GM03348 (cell line): ENCODE measurements at regions not wholly inside any gene's neighbourhood (a gene's known extent, or its start where the extent isn't known, plus 50 kb on each side); places are given as distances from the start of the nearest gene placed in this dataset.
"Not testable (repeated sequence)": the region's sequence is repeated elsewhere in the genome, so short reads cannot be mapped to it uniquely, and the experiment has no call there.

Experiments
- DNase-seq: peaks from one replicate; pipeline ENCODE4 v3.0.0; 2012; ENCODE audit warnings: low spot score

DNA sequence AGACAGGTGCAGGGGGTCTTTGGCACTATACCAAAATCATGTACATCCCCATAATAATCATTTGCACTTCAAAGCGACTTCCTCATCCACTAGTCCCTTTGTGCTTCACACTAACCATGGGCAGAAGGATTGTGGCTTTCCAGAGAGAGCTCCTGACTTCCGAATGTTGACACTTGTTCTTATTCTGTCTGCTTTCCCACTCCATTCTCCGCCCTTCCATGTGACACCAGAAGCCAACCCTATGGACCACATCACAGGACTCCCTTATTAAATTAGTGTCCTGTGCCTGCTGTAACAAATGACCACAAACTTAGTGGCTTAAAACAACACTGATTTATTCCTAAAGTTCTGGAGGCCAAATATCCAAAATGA is 91.6 kb downstream of the CMC2 start:
- DNase-seq: no peak

DNA sequence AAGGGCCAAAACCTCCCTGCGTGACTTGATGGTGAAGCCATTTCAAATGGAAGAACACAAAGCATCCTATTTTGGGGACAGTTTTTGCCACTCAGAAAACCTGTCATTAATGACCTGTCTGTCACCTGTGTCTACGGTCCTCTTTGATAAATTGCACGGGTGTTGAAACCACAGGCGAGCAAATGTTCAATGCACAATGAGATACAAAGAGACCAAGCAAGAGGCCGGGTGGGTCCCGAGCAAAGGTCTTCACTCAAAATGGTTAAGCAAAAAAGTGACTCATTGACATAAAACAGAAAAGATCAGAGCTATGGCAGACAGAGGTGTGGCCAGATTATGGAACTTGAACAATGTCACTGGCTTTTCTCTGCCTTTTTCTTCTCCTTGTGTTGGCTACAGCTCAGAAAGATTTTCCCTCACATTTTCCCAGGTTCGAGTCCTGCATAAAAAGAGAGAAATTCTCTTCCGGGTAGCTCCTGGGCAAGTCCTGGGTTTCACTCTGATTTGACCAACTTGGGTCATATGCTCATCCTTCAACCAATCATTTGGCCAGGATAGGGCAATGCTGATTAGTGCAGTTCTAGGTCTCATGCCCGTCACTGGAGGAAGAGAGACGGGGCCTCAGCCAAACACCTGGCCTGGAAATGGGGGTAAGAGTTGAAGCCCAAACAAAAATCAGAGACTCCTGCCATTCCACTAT is 92.2 kb downstream of the CMC2 start:
- no peak for DNase-seq

DNA sequence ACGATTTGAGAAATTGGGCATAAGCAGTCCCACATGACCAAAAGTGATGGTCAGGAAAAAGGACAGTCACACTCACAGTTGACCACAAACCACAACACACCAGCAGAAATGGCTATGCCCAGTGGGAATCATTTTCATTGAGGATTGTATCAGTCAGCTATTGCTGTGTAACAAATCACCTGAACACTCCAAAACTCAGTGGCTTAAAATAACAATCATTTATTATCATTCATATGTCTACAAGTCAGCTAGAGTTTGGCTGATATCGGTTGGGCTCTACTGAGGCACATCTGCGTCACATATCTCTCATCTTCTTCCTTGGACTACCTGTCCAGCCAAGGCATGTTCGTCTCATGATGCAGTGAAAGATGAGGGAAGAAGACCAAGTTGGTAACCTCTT is 93.3 kb downstream of the CMC2 start:
- DNase-seq: no peak

DNA sequence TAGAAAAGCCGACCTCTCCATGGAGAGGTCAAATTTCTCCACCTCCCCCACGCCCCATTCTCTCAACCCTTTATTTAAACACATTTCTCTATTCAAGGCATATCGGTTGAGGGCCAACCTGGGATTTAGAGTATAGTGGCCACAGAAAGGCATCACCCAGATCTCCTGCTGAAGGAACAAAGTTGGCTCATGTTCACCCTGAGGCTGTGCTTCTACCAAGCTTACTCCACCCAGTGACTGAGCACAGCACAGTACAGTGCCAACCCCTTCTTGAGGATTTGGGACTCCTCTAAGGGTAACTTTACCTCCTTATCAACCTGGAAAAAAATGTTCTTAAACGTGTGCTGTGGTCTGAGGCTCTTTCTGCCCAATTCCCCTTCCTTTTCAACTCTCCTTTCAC is 94.0 kb downstream of the CMC2 start:
- no peak for DNase-seq

DNA sequence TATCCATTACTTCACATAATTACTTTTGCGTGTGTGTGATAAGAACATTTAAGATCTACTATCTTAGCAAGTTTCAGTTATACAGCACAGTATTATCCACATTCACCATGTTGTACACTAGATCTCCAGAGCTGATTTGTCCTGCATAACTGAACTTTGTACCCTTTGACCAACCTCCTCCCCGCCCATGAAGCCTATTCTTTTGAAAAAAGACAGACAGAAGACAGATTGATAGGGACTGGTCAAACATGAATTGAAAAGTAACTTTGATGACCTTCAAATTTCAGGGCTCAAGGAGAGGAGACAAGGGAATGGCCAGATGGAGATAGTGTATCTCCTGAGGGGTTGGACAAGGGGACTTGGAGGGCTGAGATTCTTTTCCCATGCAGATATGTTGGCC is 96.3 kb downstream of the CMC2 start:
- no peak for DNase-seq

DNA sequence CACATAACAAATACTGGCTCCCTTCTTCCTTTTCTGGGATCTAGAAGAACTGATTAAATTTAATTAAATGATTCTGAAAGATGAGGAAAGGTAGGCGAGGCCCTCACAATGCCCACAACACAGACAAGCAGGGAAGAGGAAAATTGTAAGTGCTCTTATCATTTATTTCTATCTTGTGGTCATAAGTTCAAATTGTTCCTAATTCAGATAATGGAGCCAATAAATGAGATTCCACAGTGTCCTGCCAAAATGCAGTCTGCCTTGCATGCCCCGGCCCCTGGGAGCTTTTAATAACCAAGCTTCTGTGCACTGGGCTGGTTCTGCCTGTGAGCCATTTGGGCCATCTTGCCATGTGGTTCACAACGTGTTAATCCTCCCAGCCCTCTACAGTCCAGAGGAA is 97.0 kb downstream of the CMC2 start:
- no peak for DNase-seq

DNA sequence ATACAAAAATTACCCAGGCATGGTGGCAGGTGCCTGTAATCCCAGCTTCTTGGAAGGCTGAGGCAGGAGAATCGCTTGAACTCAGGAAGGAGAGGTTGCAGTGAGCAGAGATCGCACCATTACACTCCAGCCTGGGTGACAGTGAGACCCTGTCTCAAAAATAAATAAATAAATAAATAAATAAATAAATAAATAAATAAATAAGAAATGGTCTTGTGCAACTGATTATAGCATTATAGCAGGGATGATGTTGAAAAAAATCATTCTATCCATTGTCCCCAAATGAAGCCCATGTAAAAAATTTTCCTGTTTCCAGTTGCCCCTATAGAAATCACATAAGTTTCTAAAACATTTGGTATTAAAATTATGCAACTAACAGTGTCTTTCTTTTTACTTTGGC is 100.5 kb downstream of the CMC2 start:
- DNase-seq: not testable (repeated sequence)

DNA sequence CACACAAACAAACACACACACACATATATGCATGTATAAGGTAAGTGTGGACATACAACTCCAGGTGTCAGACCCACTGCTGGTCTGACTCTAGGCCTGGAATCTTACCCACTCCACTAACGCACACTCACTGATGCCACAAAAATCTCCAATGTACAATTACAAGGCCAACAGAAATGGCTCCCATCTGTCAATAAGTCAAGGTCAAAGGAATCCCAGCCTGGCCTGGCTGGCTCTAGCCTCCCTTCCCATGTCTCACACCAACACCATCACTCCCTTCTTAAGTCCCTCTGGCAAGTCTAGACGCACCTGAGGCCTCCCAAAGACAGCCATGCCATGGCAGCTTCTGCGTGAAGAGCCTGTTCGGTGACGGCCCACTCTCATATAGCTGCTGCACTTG is 99.2 kb upstream of the CDYL2 start:
- DNase-seq: no peak

DNA sequence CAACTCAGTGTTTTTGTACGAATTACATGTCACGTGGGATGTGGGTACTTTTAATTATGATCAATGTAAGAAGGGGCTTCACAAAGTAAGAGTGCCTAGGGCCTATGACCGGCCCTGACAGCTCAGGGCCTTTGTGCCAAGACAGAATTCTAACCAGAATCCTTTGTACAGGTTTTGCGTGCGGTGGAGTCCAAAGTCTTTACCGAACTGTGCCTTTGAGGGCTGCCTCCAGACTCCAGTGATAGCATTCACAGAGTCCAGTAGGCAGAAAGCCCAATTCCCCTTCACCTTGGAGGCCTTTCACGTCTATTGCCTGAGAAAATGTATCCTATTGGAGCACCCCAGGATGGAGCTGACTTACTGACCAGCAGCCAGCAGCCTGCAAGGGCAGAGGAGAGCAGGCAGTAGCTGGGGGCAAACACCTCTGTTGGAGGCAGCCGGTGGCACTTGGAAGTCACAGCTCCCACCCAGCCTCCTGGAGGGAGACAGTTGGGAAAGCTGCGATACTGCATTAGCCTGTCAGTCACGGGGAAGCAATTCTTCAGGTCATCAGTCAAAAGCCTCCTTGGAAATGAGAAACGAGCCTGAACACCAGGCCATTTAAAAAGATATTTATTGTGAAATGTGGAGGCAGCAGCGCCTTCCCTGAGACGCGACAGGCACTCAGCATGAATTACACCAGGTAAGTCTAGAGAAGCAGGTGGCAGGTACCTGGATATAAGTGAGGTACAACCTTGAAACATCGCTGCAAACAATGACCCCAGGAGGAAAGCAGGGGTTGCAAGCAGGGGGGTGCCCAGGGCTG is 98.1 kb upstream of the CDYL2 start:
- DNase-seq: no peak

DNA sequence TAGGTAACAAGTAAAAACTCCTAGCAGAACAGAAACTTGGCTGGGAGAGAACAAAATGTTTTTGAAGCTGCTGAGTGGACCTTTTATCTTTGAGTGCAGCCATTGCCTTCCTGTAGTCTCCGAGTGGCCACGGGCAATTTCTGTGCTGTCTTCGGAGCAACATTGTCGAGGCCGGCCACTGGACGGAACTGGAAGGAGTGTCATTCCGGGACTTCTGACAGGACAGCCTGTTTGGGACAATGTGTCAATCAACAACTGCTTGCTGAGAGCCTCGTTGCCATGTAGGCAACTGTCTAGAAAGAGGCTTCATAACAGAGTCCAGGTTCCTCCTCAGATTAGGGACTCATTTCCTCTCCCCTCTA is 96.2 kb upstream of the CDYL2 start:
- DNase-seq: no peak

DNA sequence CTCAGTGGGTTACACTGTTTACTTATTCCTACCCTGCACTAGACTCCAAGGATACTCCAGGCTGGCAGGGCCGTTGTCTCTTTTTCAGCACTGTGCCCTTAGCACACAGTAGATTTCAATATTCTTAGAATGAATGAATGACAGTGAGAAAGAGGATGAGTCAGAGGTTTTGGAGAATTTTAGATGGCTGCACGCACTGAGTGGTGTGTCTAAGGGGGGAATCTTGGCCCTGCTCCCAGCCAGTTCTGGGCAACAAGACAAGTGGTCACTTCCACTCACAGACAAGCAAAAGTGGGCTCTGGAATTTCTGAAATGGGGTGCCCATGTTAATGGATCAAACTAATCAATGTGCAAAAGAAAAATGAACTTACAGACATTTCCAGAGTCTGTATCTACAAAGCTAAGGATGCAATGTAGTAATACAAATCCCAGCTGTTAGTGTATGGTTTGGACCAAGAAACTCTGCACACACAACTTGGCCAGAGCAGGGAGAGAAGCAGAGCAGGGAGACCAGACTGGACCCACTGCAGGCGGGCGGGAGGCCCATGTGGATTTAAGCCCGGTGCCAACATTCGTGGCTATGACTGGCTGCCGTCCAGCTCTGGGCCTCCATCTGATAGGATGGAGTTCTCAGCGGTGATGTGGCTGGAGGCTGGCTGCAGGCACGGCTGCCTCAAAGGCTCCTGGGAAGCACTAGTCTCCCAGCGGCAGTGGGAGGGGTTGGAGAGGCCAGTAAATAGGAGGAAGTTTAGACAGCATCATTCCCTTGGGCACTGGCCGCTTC is 95.6 kb upstream of the CDYL2 start:
- peak; percentile 24 for DNase-seq

DNA sequence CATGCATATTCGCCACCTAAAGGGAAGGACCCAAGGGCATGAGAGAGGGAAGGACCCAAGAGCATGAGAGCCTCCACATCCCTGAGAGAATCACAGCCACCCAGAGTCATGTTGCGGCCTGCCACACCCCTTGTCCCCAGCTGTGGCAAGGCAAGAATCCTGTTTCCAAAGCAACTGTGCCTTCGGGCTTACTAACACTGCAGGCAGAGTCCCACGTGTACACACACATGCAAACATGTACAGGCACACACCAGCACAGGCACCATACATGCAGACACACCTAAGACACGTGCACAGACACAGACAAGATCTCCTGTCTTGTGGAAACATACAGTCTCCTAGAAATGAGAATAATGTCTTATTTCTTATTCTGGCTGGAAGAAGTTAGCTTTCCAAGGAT is 92.4 kb upstream of the CDYL2 start:
- no peak for DNase-seq

DNA sequence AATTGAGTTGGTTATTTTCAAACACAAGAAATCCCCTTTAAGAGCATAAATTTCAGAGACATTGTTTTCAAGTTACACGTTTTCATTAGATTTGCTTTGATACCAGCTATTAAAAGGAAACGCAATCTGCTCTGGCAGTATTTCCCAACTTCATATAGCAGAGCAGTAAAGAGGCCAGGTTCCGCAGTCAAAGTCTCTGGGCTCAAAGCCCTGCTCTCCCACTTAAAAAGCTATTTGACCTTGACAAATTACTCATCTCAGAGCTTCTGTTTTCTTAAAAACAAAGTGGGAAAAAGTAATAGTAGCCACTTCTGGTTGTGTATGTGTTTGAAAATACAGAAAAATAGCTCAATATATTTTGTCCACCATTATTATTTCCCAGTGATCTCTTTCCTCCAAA is 89.7 kb upstream of the CDYL2 start:
- no peak for DNase-seq

DNA sequence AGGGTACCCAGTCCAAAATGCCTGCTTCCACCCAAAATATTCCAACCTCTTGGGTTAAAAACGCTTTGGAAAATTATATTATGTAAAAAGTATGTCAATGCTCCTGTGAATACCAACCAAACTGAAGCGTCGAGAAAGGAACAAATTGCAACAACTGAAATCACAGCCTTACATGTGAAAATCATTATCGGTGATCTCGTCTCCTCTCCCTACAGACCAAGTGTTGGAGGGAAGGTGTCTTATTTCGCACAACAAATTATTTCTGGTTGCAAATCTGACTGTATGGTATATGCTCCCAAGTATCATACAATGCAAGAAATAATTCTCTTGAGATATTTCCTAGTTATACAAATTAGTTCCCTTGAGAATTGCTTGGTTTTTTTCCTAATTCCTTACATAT is 89.3 kb upstream of the CDYL2 start:
- no peak for DNase-seq

DNA sequence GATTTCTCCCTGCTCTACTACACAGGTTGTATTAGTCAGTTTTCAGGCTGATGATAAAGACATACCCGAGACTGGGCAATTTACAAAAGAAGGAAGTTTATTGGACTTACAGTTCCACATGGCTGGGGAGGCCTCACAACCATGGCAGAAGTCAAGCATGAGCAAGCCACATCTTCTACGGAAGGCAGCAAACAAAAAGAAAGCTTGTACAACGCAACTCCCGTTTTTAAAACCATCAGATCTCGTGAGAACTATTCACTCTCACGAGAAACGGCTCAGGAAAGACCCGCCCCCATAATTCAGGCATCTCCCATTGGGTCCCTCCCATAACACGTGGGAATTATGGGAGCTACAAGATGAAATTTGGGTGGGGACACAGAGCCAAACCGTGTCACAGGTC is 88.0 kb upstream of the CDYL2 start:
- DNase-seq: not testable (repeated sequence)

DNA sequence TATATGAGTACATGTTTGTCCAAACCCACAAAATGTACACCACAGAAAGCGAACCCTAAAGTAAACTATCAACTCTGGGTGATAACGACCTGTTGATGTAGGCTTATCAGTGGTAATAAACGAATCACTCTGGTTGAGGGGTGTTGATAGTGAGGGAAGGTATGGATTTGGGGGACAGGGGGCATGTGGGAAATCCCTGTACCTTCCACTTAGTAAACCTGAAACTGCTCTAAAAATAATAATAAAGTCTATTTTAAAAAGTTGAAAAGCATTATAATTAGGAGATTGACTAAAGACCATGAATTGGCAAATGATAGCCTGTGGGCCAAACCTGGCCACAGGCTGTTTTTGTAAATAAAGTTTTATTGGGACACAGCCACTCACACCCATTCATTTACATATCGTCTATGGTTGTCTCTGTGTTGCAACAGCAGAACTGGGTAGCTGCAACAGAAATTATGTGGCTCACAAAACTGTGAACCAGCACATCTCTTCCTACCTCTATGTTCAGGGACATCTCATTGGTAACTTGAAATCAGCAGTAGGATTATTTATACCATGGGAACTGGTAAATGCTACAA is 85.5 kb upstream of the CDYL2 start:
- DNase-seq: no peak

DNA sequence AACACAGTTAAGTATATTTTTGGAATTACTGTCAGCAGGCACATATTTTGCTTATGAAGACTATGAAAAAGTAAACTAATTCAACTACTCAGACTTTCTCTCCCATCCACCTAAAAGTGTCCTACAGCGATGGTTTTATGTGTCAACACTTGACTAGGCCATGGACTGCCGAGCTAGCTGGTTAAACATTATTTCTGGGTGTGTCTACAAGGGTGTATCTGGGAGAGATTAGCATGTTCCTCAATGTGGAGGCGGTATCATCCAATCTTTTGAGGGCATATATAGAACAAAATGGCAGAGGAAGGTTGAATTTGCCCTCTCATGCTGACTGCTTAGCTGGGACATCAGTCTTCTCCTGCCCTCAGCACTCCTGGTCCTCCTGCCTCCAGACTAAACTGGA is 82.7 kb upstream of the CDYL2 start:
- DNase-seq: no peak

DNA sequence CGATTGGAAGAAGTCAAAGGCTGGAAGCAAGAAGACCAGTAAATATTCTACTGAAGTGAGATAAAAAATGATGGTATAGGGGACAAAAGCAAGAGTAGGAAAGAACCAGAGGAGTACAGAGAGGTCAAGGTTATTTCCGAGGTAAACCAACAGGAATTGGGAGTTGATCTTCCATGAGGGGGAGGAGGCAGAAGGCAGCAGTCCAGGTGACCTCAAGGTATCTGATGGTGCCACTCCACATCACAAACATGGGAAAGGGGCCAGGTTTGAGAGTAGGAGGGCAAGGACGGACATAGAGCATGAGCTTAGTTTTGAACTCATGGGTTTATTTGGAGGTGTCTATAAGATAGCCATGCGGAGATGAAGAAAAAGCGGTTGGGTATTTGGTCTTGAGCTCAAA is 79.4 kb upstream of the CDYL2 start:
- no peak for DNase-seq

DNA sequence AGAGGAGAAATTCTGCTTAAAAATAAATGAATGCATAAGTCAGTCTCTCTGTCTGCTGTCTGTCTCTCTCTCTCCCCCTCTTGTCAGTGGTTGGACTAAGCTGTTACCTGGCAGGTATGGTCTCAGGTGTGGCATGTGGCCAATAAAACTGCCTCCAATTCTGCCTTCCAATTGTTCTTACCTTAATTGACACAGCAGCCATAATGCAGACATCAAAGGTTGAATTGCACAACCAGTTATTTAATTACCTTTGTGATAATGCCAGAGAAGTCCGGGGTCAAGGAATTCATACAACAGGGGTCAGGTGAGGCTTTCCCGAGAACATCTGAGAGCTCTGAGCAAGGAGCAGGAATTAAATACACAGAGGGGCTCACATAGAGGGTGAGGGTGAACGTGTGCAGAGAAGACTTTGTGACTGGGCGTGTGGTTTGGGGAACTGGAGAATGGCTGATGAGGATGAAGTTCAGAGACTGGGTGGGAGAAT is 78.8 kb upstream of the CDYL2 start:
- no peak for DNase-seq

DNA sequence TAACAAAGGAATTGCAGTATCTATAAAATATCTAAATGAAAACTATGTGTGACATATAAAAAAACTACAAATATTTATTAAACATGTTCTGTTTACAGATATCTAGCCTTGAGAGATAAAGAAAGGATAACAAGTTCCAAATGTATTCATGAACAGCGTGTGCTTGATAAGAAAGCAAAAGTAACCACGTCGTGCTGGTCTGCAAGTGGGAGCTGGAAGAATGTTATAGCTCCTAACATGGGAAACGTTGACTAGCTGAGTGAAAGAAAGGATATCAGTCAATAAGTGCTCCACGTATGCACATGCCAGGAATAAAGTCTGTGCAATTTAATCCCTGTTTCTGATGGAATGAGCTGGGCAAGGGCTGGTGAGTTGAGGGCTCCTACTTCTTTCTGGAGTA is 71.2 kb upstream of the CDYL2 start:
- DNase-seq: no peak

DNA sequence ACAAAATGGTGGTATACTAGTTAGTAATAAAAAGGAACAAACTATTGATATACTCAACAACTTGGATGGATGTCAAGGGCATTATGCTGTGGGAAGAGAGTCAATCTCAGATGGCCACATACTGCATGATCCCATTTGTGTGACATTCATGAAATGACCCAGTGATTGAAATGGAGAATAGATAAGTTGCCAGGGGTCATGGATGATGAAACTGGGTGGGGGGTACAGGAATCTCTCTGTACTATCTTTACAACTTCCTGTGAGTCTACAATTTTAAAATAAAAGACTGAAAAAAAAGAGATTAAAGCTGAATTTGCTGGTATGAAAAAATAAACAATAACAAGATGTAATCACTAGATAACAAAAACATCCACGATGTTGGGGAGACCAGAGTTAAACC is 70.5 kb upstream of the CDYL2 start:
- DNase-seq: no peak

DNA sequence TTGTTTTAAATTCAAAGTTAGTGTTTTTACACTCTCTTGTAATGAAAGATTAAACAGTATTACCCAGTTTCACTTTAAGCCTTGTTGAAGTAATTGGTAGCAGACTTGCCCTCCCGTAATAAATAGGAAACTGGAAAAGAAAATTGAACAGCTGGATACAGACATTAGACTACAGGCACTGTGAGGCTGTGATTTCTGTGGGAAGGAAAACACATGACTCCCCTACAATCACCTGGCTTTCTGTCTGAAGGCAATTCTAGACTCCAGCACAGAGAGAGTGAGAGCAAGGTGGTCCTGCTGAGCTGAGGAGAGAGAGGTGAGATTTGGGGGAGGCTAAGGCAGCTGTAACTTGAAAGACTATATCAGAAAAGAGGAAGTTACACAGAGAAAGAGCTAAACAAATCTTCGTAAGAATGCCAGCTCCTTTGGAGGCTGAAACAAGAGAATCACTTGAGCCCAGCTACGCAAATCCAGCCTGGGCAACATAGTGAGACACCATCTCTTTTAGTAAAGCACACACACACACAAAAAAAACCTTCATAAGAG is 57.8 kb upstream of the CDYL2 start:
- DNase-seq: no peak
